Inferior parietal cortex (tissue), 1 donor: ENCODE measurements at regions not wholly inside any gene's neighbourhood (a gene's known extent, or its start where the extent isn't known, plus 50 kb on each side); places are given as distances from the start of the nearest gene placed in this dataset.

ENCODE experiments used
- DNase-seq: peaks from one replicate; pipeline ENCODE4 v3.0.0-alpha.2; 2016; ENCODE audit errors: extremely low spot score

- no peak for DNase-seq
These were observed 57.8 kb upstream of the CTBP2 start for GRCh38 chr10:125217990-125218675.

- no peak for DNase-seq
These were observed 56.5 kb upstream of the CTBP2 start for GRCh38 chr10:125216861-125217260.

GRCh38 chr10:125216309-125216708, 55.9 kb upstream of the CTBP2 start:
- DNase-seq, result no peak

DNA sequence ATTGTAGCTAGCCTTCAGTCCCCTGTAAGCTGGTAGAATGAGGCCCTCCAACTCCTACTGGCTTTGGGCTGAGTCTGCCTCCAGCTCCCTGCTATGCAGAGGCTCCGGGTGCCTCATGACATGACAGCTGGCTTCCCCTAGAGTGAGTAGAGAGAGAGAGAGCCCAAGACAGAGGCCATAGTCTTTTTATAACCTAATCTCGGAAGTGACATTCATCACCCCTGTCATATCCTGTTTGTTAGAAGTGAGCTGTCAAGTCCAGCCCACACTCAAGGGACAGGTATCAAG, 53.9 kb upstream of the CTBP2 start:
- no peak for DNase-seq

GRCh38 chr10:125213541-125214282, 53.3 kb upstream of the CTBP2 start:
- no peak for DNase-seq

DNA sequence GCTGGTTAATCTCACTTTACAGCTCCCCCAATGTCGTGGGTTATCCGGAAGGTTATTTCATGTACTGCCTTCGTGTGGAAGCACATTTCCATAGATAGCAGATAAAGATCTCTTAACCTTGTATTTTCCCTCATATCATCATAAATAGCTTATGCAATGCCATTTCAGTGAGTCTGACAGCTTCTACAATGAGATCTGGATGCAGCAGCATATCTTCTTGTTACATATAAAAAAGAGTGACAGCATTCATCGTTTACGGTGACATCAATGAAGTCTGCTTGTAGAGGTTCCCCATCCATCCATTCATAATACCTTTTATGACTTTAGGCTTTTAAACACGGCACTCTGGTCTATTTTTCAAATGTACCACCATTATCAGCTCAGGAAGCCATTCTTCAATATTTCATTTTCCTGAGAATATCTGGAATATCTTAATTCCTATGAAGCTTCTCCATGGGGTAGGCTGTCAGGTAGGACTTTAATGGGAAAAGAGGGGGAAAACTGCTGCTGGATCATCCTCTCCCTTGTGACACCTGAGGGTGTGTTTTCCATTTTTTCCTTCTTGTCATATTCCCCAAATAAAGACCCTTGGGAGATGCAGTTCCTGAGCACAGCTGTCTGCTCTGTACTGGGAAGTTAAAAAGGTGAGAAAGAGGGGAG, 51.9 kb upstream of the CTBP2 start:
- no peak for DNase-seq
